ENCODE measurements at regions not wholly inside any gene's neighbourhood (a gene's known extent, or its start where the extent isn't known, plus 50 kb on each side); places are given as distances from the start of the nearest gene placed in this dataset.

DNA sequence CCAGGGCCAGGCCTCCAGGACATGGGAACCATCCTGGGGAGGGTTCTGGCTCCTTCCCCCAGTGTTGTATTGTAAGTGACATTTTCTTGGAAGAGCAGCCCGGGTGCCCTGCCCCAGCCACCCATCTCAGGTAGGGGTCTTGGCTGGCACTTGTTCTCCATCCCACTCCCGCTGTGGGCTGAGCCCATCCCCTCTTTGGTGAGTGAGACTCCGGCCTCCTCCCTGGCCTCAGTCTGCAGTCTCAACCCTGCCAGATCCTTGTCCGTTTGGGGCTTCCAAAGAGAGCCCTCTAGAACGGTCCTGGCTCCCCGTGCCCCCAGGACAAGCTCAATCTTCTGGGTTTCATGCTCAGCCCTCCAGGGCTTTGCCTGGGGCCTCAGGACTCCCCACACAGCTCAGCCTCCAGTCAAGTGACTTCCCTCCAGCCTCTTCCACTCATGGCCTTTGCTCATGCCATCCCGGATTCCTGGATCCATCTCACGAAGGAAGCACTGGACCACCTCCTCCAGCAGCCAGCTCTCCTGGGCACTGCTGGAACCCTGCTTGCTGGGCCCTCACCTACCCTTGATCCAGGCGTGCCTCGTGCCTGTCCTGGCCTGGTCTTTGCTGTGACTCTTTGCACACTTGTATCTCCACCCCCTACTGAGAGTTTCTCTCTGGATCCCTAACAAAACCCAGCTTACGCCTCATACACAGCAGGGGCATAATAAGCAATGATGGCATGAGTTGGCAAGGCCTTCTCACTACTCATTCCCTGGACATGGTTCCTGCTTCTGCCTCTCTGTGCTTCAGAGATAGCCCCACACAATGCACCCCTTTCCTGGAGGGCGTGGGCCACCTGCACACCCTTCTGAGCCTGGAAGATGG, 297.4 kb upstream of the RTL1 start:
- H3K4me1 Mint-ChIP-seq, result peaks cover 10% of the 10 kb centered on the region
- no peaks in the 10 kb centered on the region for H3K36me3 Mint-ChIP-seq (ENCODE audit: low read depth)
- H3K4me3 Mint-ChIP-seq, result no peak overlapping the region
- peak overlapping the region in 2 of 3 experiments; percentile 33 to 64 for H3K27ac Mint-ChIP-seq
- H3K27me3 Mint-ChIP-seq (ENCODE audit: low read depth), result peaks cover 3% of the 10 kb centered on the region
- TF ChIP-seq, protein P1, sequence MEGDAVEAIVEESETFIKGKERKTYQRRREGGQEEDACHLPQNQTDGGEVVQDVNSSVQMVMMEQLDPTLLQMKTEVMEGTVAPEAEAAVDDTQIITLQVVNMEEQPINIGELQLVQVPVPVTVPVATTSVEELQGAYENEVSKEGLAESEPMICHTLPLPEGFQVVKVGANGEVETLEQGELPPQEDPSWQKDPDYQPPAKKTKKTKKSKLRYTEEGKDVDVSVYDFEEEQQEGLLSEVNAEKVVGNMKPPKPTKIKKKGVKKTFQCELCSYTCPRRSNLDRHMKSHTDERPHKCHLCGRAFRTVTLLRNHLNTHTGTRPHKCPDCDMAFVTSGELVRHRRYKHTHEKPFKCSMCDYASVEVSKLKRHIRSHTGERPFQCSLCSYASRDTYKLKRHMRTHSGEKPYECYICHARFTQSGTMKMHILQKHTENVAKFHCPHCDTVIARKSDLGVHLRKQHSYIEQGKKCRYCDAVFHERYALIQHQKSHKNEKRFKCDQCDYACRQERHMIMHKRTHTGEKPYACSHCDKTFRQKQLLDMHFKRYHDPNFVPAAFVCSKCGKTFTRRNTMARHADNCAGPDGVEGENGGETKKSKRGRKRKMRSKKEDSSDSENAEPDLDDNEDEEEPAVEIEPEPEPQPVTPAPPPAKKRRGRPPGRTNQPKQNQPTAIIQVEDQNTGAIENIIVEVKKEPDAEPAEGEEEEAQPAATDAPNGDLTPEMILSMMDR (IDR thresholded peaks at IDR 0.05; ENCODE audit: unreplicated experiment in 3 of 3), result no peak
- H3K9me3 Mint-ChIP-seq, result peaks cover 19% of the 10 kb centered on the region

DNA sequence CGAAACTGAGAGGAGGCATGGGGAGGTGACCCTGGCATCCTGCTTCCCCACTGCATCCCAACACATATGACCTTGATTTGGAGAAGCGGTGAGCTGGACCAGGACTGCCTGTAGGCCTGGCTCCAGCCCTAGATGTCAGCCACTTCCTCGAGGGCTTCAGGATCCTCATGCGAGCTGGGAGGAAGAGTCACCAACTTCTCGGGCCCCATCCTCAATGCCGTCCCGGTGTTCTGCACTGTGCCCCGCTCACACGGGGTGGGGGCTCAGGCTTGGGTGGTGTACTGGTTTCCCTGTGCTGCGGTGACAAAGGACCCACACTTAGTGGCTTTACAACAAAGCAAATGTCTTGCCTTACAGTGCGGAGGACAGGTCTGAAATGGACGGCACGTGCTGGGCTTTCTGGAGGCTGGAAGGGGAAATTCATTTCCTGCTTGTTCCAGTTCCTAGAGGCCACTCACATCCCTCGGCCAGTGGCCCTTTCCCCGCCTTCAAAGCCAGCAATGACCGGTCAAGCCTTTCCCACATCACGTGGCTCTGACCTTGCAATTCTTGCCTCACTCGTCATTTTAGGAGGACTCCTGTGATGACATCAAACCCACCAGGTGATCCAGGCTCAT, 298.1 kb upstream of the RTL1 start:
- H3K4me3 Mint-ChIP-seq, result no peak overlapping the region
- H3K27me3 Mint-ChIP-seq (ENCODE audit: low read depth), result peaks cover 3% of the 10 kb centered on the region
- H3K27ac Mint-ChIP-seq, result no peak overlapping the region
- H3K9me3 Mint-ChIP-seq, result peaks cover 25% of the 10 kb centered on the region
- TF ChIP-seq, protein P1 (IDR thresholded peaks at IDR 0.05; ENCODE audit: unreplicated experiment in 3 of 3), result no peak
- peaks cover 6% of the 10 kb centered on the region for H3K4me1 Mint-ChIP-seq
- no peaks in the 10 kb centered on the region for H3K36me3 Mint-ChIP-seq (ENCODE audit: low read depth)

DNA sequence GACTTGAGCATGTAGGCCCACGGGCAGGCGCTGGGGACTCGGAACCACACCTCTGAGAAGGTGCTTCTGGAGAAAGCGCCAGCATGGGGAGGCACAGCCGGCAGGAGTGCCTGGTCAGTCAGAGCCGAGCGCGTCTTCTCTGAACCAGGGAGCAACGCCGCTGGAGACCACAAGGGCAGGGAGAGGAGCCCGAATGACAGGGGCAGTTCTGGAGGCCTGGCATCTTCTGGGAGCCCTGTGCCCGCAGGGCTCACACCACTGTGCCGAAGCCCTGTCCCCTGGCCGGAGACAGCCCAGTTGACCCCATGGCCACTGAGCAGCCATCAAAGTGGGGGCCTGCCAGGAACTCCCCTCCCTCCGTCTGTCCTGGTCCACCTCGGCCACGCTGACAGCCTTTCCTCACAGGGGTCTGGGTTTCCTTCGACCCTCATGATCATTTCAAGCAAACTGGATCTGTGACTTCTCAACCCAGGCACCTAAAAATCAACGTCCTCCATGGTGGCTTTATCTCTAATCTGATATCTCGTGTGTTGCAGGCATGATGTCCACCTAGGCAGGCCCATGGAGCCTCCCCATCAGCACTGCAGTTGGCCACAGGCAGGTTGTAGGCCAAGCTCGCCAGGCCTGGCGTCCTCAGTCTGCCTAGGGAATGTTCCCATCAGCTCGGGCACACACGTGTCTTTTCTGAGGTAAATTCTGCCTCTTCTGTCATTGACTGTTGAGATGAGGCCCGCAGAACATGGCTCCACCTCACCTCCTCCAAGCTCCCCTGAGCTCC, 299.3 kb upstream of the RTL1 start:
- Mint-ChIP-seq H3K9me3 (peaks cover 31% of the 10 kb centered on the region), H3K27ac (no peak overlapping the region), H3K4me1 (peaks cover 9% of the 10 kb centered on the region), H3K27me3 (ENCODE audit: low read depth) (peaks cover 3% of the 10 kb centered on the region), H3K36me3 (ENCODE audit: low read depth) (no peaks in the 10 kb centered on the region), H3K4me3 (no peak overlapping the region)
- TF ChIP-seq, protein P1 (IDR thresholded peaks at IDR 0.05; ENCODE audit: unreplicated experiment in 3 of 3), result no peak

DNA sequence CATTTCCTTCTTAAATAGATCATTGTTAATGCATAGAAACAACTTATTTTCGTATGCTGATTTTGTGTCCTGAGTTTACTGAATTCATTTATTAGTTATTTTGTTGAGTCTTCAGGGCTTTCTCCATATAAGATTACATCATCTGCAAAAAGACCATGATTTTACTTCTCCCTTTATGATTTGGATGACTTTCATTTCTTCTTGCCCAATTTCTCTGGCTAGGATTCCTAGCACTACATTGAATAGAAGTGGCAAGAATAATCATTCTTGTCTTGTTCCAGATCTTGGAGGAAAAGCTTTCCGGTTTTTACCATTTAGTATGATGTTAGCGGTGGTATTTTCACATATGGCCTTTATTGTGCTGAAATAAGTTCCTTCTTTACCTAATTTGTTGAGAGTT, 303.0 kb upstream of the RTL1 start:
- peak overlapping the region in 1 of 3 experiments; percentile 23 for H3K27ac Mint-ChIP-seq
- peaks cover 4% of the 10 kb centered on the region for H3K36me3 Mint-ChIP-seq (ENCODE audit: low read depth)
- H3K27me3 Mint-ChIP-seq (ENCODE audit: low read depth), result no peaks in the 10 kb centered on the region
- TF ChIP-seq, protein P1 (IDR thresholded peaks at IDR 0.05; ENCODE audit: unreplicated experiment in 3 of 3), result no peak
- H3K9me3 Mint-ChIP-seq, result peaks cover 55% of the 10 kb centered on the region
- H3K4me3 Mint-ChIP-seq, result no peak overlapping the region
- H3K4me1 Mint-ChIP-seq, result peaks cover 8% of the 10 kb centered on the region

DNA sequence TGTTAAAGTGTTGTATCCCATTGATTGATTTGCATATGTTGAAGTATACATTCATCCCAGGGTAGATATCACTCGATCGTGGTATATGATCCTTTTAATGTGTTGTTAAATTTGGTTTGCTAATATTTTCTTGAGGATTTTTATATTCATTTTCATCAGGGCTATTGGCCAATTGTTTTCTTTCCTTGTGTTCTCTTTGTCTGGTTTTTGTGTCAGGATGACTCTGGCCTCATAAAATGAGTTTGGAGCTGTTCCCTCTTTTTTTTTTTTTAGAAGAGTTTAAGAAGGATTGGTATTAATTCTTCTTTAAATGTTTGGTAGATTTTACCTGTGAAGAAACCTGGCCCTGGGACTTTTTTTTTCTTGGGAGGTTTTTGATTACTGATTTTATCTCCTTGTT, 303.5 kb upstream of the RTL1 start:
- TF ChIP-seq, protein P1 (IDR thresholded peaks at IDR 0.05; ENCODE audit: unreplicated experiment in 3 of 3), result no peak
- Mint-ChIP-seq H3K4me3 (no peak overlapping the region), H3K27ac (peak overlapping the region in 1 of 3 experiments; percentile 23), H3K4me1 (peaks cover 8% of the 10 kb centered on the region), H3K36me3 (ENCODE audit: low read depth) (peaks cover 7% of the 10 kb centered on the region), H3K27me3 (ENCODE audit: low read depth) (no peaks in the 10 kb centered on the region), H3K9me3 (peaks cover 58% of the 10 kb centered on the region)

Data from nephron (organoid).